ENCODE measurements at regions not wholly inside any gene's neighbourhood (a gene's known extent, or its start where the extent isn't known, plus 50 kb on each side); places are given as distances from the start of the nearest gene placed in this dataset.
"Not testable (repeated sequence)": the region's sequence is repeated elsewhere in the genome, so short reads cannot be mapped to it uniquely, and the experiment has no call there.

GRCh38 chr3:67940210-67940952, 286.0 kb upstream of the SUCLG2 start:
- Histone ChIP-seq H3K9me3 (ENCODE audit: insufficient read depth, low read depth, low read length) (0 out of 2 replicates have a peak, but pooled peaks cover 2% of the 10 kb centered on the region), H3K36me3 (ENCODE audit: insufficient read depth, low read length) (no peaks in the 10 kb centered on the region), H4K20me1 (ENCODE audit: insufficient read depth, low read length, poor library complexity, severe bottlenecking) (no peaks in the 10 kb centered on the region), H3K9ac (ENCODE audit: low read depth, low read length, poor library complexity, severe bottlenecking) (no peak overlapping the region), H3K4me2 (ENCODE audit: low read depth, low read length, poor library complexity, severe bottlenecking) (no peak overlapping the region), H3K79me2 (ENCODE audit: insufficient read depth, low read length) (no peaks in the 10 kb centered on the region), H2AFZ (ENCODE audit: low read length) (no peak overlapping the region), H3K9me2 (replicated peaks; ENCODE audit: low read depth, low read length) (no peaks in the 10 kb centered on the region), H3K4me1 (ENCODE audit: insufficient read depth, low read length, poor library complexity, severe bottlenecking) (no peaks in the 10 kb centered on the region), H3F3A (ENCODE audit: low read depth) (no peaks in the 10 kb centered on the region), H3K27me3 (ENCODE audit: insufficient read depth, low read length, poor library complexity, severe bottlenecking) (no peaks in the 10 kb centered on the region), H3K4me3 (ENCODE audit: low read length, poor library complexity, severe bottlenecking) (no peak overlapping the region)
- TF ChIP-seq, protein P1, sequence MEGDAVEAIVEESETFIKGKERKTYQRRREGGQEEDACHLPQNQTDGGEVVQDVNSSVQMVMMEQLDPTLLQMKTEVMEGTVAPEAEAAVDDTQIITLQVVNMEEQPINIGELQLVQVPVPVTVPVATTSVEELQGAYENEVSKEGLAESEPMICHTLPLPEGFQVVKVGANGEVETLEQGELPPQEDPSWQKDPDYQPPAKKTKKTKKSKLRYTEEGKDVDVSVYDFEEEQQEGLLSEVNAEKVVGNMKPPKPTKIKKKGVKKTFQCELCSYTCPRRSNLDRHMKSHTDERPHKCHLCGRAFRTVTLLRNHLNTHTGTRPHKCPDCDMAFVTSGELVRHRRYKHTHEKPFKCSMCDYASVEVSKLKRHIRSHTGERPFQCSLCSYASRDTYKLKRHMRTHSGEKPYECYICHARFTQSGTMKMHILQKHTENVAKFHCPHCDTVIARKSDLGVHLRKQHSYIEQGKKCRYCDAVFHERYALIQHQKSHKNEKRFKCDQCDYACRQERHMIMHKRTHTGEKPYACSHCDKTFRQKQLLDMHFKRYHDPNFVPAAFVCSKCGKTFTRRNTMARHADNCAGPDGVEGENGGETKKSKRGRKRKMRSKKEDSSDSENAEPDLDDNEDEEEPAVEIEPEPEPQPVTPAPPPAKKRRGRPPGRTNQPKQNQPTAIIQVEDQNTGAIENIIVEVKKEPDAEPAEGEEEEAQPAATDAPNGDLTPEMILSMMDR (conservative IDR thresholded peaks at IDR 0.05; ENCODE audit: low read length): no peak
- TF ChIP-seq EZH2phosphoT487 (IDR thresholded peaks at IDR 0.05; ENCODE audit: borderline replicate concordance): no peak

GRCh38 chr3:67937498-67938118, 283.2 kb upstream of the SUCLG2 start:
- Histone ChIP-seq H3K4me2 (ENCODE audit: low read depth, low read length, poor library complexity, severe bottlenecking) (no peak overlapping the region), H3K4me1 (ENCODE audit: insufficient read depth, low read length, poor library complexity, severe bottlenecking) (no peaks in the 10 kb centered on the region), H3K36me3 (ENCODE audit: insufficient read depth, low read length) (no peaks in the 10 kb centered on the region), H3K27me3 (ENCODE audit: insufficient read depth, low read length, poor library complexity, severe bottlenecking) (no peaks in the 10 kb centered on the region), H3F3A (ENCODE audit: low read depth) (no peaks in the 10 kb centered on the region), H3K79me2 (ENCODE audit: insufficient read depth, low read length) (no peaks in the 10 kb centered on the region), H3K9me2 (replicated peaks; ENCODE audit: low read depth, low read length) (no peaks in the 10 kb centered on the region), H2AFZ (ENCODE audit: low read length) (no peak overlapping the region), H3K9me3 (ENCODE audit: insufficient read depth, low read depth, low read length) (peaks cover 6% of the 10 kb centered on the region; the same call in 1 of the 2 replicates), H3K4me3 (ENCODE audit: low read length, poor library complexity, severe bottlenecking) (no peak overlapping the region), H3K9ac (ENCODE audit: low read depth, low read length, poor library complexity, severe bottlenecking) (no peak overlapping the region), H4K20me1 (ENCODE audit: insufficient read depth, low read length, poor library complexity, severe bottlenecking) (no peaks in the 10 kb centered on the region)
- no peak for TF ChIP-seq EZH2phosphoT487 (IDR thresholded peaks at IDR 0.05; ENCODE audit: borderline replicate concordance)
- TF ChIP-seq, protein P1 (conservative IDR thresholded peaks at IDR 0.05; ENCODE audit: low read length): no peak

- H3K9ac ChIP-seq (ENCODE audit: low read depth, low read length, poor library complexity, severe bottlenecking); H2AFZ ChIP-seq (ENCODE audit: low read length); H3K4me1 ChIP-seq (ENCODE audit: insufficient read depth, low read length, poor library complexity, severe bottlenecking); H3F3A ChIP-seq (ENCODE audit: low read depth); H3K4me2 ChIP-seq (ENCODE audit: low read depth, low read length, poor library complexity, severe bottlenecking); H4K20me1 ChIP-seq (ENCODE audit: insufficient read depth, low read length, poor library complexity, severe bottlenecking); H3K36me3 ChIP-seq (ENCODE audit: insufficient read depth, low read length); H3K79me2 ChIP-seq (ENCODE audit: insufficient read depth, low read length); H3K27me3 ChIP-seq (ENCODE audit: insufficient read depth, low read length, poor library complexity, severe bottlenecking); H3K9me3 ChIP-seq (ENCODE audit: insufficient read depth, low read depth, low read length); H3K4me3 ChIP-seq (ENCODE audit: low read length, poor library complexity, severe bottlenecking); H3K9me2 ChIP-seq (replicated peaks; ENCODE audit: low read depth, low read length): not testable (repeated sequence)
Measured at GRCh38 chr3:67930394-67930793, 276.0 kb upstream of the SUCLG2 start.
